A549 (cell line): ENCODE measurements at regions not wholly inside any gene's neighbourhood (a gene's known extent, or its start where the extent isn't known, plus 50 kb on each side); places are given as distances from the start of the nearest gene placed in this dataset.
A peak's percentile ranks its signal among the peaks of the same experiment; 100 is the strongest.

Experiments
- ATAC-seq, 2 experiments: fragments of 200-7000 bp in 1 of 2; fragments of >200 bp in 1 of 2; cut with Nextera tagmentation in 1 of 2; cut with Tn5 transposase in 1 of 2; 3 replicates each; pipeline versions ENCODE4 v1.8.0 to v1.9.1; 2018 to 2020; ENCODE audit warnings: mild to moderate bottlenecking in 1 of 2, moderate library complexity in 1 of 2
- CTCF ChIA-PET: fragments of 300-600 bp; sonication (Branson Sonifier 250); formaldehyde crosslinking; extraction: SDS; loops from one replicate; lab custom pipeline; 2021; ENCODE audit warnings: antibody characterized with exemption, inconsistent platforms; lab: Yijun Ruan, JAX
- POLR2A ChIA-PET: fragments of 350-600 bp; formaldehyde crosslinking; extraction: SDS; loops from one replicate; lab custom pipeline; 2021; ENCODE audit warnings: antibody characterized with exemption, inconsistent platforms; lab: Yijun Ruan, JAX
- DNase-seq, 2 experiments: peaks; one replicate each; pipeline versions ENCODE4 v3.0.0 to v3.0.0-alpha.2; 2011 to 2016; ENCODE audit warnings: low read depth in 1 of 2, low spot score in 1 of 2
- FAIRE-seq: peaks from 2 replicates; lab custom pipeline; 2011; peaks lifted over from hg19 to GRCh38; lab: Jason Lieb, UNC
- H3K27ac ChIP-seq, 2 experiments: fragments of >200 bp; sonication (Bioruptor Twin); formaldehyde crosslinking; 3 replicates each; pipeline ENCODE4 v1.5.1; 2016 to 2017
- H3K4me1 ChIP-seq: fragments of >200 bp; sonication (Bioruptor Twin); formaldehyde crosslinking; 3 replicates; pipeline ENCODE4 v1.6.1; 2016
- H3K4me2 ChIP-seq: fragments of >200 bp; sonication (Bioruptor Twin); formaldehyde crosslinking; 3 replicates; pipeline ENCODE4 v1.6.1; 2016
- H3K4me3 ChIP-seq: fragments of >200 bp; sonication (Bioruptor Twin); formaldehyde crosslinking; 3 replicates; pipeline ENCODE4 v1.5.1; 2016
- H3K9me3 ChIP-seq: fragments of >200 bp; sonication (Bioruptor Twin); formaldehyde crosslinking; 3 replicates; pipeline ENCODE4 v1.6.1; 2016
- ATOH8 ChIP-seq: fragments of 250-450 bp; sonication (Bioruptor Pico); IDR thresholded peaks from 2 replicates; pipeline ENCODE4 v1.5.0; 2020; ENCODE audit warnings: low read depth, mild to moderate bottlenecking, moderate library complexity
- BCL3 ChIP-seq: fragments of >200 bp; sonication (Bioruptor Twin); formaldehyde crosslinking; IDR thresholded peaks from 3 replicates; pipeline ENCODE4 v1.6.1; 2016
- CBX8 ChIP-seq: fragments of 200-600 bp; sonication (generic); IDR thresholded peaks from 2 replicates; pipeline ENCODE4 v1.6.1; 2016
- CHD2 ChIP-seq: fragments of 150-350 bp; IDR thresholded peaks from 2 replicates; pipeline ENCODE4 v1.6.1; 2014; ENCODE audit warnings: low read length; ENCODE audit not compliant: partially characterized antibody
- CTCF ChIP-seq: fragments of >200 bp; sonication (Bioruptor Twin); formaldehyde crosslinking; IDR thresholded peaks from 3 replicates; pipeline ENCODE4 v1.5.1; 2016
- EHF ChIP-seq: fragments of 250-450 bp; sonication (Bioruptor Pico); IDR thresholded peaks from 2 replicates; pipeline ENCODE4 v1.5.0; 2020; ENCODE audit warnings: mild to moderate bottlenecking
- FOSL2 ChIP-seq, 2 experiments: fragments of 450-650 bp in 1 of 2; fragments of >200 bp in 1 of 2; sonication (Bioruptor Twin) in 1 of 2; formaldehyde crosslinking; IDR thresholded peaks; 2 replicates each; pipeline versions ENCODE4 v1.5.0 to v1.6.1; 2016 to 2020; ENCODE audit warnings: mild to moderate bottlenecking in 1 of 2, moderate library complexity in 1 of 2
- HOXB5 ChIP-seq: fragments of 250-450 bp; sonication (Bioruptor Pico); IDR thresholded peaks from 2 replicates; pipeline ENCODE4 v1.5.0; 2020; ENCODE audit warnings: mild to moderate bottlenecking, moderate library complexity
- JUN ChIP-seq, 2 experiments: fragments of >200 bp; sonication (Bioruptor Twin); formaldehyde crosslinking; IDR thresholded peaks; 2 replicates in 1 of 2; 3 replicates in 1 of 2; pipeline ENCODE4 v1.6.1; 2016 to 2017
- KDM1A ChIP-seq: fragments of 200-600 bp; sonication (generic); IDR thresholded peaks from 2 replicates; pipeline ENCODE4 v1.6.1; 2016; ENCODE audit warnings: low read depth, mild to moderate bottlenecking
- MAX ChIP-seq: IDR thresholded peaks from 2 replicates; pipeline ENCODE4 v1.6.1; 2012
- RAD21 ChIP-seq, 2 experiments: fragments of >200 bp in 1 of 2; sonication (Bioruptor Twin) in 1 of 2; formaldehyde crosslinking in 1 of 2; IDR thresholded peaks in 1 of 2; conservative IDR thresholded peaks in 1 of 2; 2 replicates in 1 of 2; 3 replicates in 1 of 2; pipeline ENCODE4 v1.6.1; 2012 to 2018; ENCODE audit warnings: inconsistent platforms in 1 of 2
- RCOR1 ChIP-seq: fragments of 150-350 bp; IDR thresholded peaks from 2 replicates; pipeline ENCODE4 v1.6.1; 2014; ENCODE audit warnings: antibody characterized with exemption, low read length, low read depth
- REST ChIP-seq: fragments of 200-600 bp; sonication (generic); IDR thresholded peaks from 2 replicates; pipeline ENCODE4 v1.6.1; 2016; ENCODE audit warnings: antibody characterized with exemption, mild to moderate bottlenecking, moderate library complexity
- RFX5 ChIP-seq: fragments of 450-650 bp; IDR thresholded peaks from 2 replicates; pipeline ENCODE4 v1.7.1; 2014; ENCODE audit warnings: antibody characterized with exemption, mild to moderate bottlenecking, moderate library complexity
- RNF2 ChIP-seq: fragments of 200-600 bp; sonication (generic); IDR thresholded peaks from 2 replicates; pipeline ENCODE4 v1.6.1; 2016; ENCODE audit warnings: low read depth, mild to moderate bottlenecking, antibody characterized with exemption, moderate library complexity, borderline replicate concordance
- SREBF2 ChIP-seq: fragments of 450-650 bp; IDR thresholded peaks from 2 replicates; pipeline ENCODE4 v1.6.1; 2014; ENCODE audit warnings: mild to moderate bottlenecking, moderate library complexity
- TFCP2L1 ChIP-seq: fragments of 250-450 bp; sonication (Bioruptor Pico); IDR thresholded peaks from 2 replicates; pipeline ENCODE4 v1.5.0; 2021; ENCODE audit warnings: mild to moderate bottlenecking
- USF2 ChIP-seq: fragments of 450-650 bp; IDR thresholded peaks from 2 replicates; pipeline ENCODE4 v1.6.1; 2014; ENCODE audit warnings: antibody characterized with exemption
- ZC3H11A ChIP-seq: fragments of 450-650 bp; IDR thresholded peaks from 2 replicates; pipeline ENCODE4 v1.6.1; 2014; ENCODE audit warnings: antibody characterized with exemption, mild to moderate bottlenecking
- WGBS: methylation state at CpG from one replicate; pipeline ENCODE4 v1.1.6; 2017; ENCODE audit errors: missing lambda C conversion rate; 5-methylcytosine and 5-hydroxymethylcytosine counted together

- no peak for TF ChIP-seq MAX
- TF ChIP-seq TFCP2L1 (CRISPR knock-in tag): no peak
- TF ChIP-seq ZC3H11A: no peak
- DNase-seq (no peak), FAIRE-seq (no peak), ATAC-seq (no peak)
- ChIA-PET POLR2A (no interaction called here), CTCF (interaction anchor here (0.6 kb wide), 1 partner anchor 8 kb away, joined by 3 read pairs; no protein-coding TSS in a partner anchor)
- no peak overlapping the region for H3K4me3 ChIP-seq
- H3K27ac ChIP-seq: 0 out of 6 replicates have a peak overlapping the region, but pooled peaks of 1 of the 2 experiments have one; percentile 7
- no peaks in the 10 kb centered on the region for H3K9me3 ChIP-seq
- peak overlapping the region; percentile 47 for H3K4me2 ChIP-seq
- WGBS: 9% methylated on average over 2 of the region's 2 CpGs
- H3K4me1 ChIP-seq: peaks cover 18% of the 10 kb centered on the region
These were observed 481.5 kb downstream of the TSN start for GRCh38 chr2:122236925-122237324.

GRCh38 chr2:122237450-122237849 lies 482.0 kb downstream of the TSN start:
- POLR2A ChIA-PET: no interaction called here
- ATAC-seq: no peak
- H3K9me3 ChIP-seq: no peaks in the 10 kb centered on the region
- no peak for FAIRE-seq
- no peak overlapping the region for H3K4me2 ChIP-seq
- no peak for DNase-seq
- no peak overlapping the region for H3K27ac ChIP-seq
- H3K4me1 ChIP-seq: peaks cover 18% of the 10 kb centered on the region
- TF ChIP-seq RAD21 (conservative IDR thresholded peaks at IDR 0.05 in 1 of 2, IDR thresholded peaks at IDR 0.05 in 1 of 2) (no peak), RFX5 (no peak), REST (no peak), RCOR1 (no peak), SREBF2 (no peak), FOSL2 (IDR thresholded peaks at IDR 0.05) (no peak), FOSL2 (CRISPR knock-in tag; IDR thresholded peaks at IDR 0.05) (no peak), MAX (no peak), ZC3H11A (no peak), CTCF (no peak), JUN (IDR thresholded peaks at IDR 0.05) (no peak), HOXB5 (CRISPR knock-in tag) (no peak), CHD2 (no peak), KDM1A (no peak), USF2 (no peak), RNF2 (no peak), TFCP2L1 (CRISPR knock-in tag) (no peak), EHF (no peak), BCL3 (no peak), ATOH8 (CRISPR knock-in tag) (no peak), CBX8 (no peak)
- TF ChIP-seq, all 56 proteins: peak for 0
- CTCF ChIA-PET: no interaction called here
- 20% methylated on average over 3 of the region's 3 CpGs for WGBS
- H3K4me3 ChIP-seq: no peak overlapping the region
